Keratinocyte (primary cell): ENCODE measurements at regions not wholly inside any gene's neighbourhood (a gene's known extent, or its start where the extent isn't known, plus 50 kb on each side); places are given as distances from the start of the nearest gene placed in this dataset.

Source experiments
- DNase-seq: peaks from one replicate; pipeline ENCODE4 v3.0.0-alpha.2; 2011; ENCODE audit warnings: low read depth, missing footprints, low spot score
- FAIRE-seq: peaks from 2 replicates; lab custom pipeline; 2011; peaks lifted over from hg19 to GRCh38; lab: Jason Lieb, UNC
- H2AFZ ChIP-seq: 2 replicates; pipeline ENCODE4 v1.6.0; 2012; ENCODE audit warnings: low read length, control low read depth, inconsistent platforms; ENCODE audit not compliant: control insufficient read depth
- H3K27ac ChIP-seq: 2 replicates; pipeline ENCODE4 v1.5.1; 2011; ENCODE audit warnings: low read length; ENCODE audit not compliant: control insufficient read depth, insufficient read depth
- H3K27me3 ChIP-seq: 3 replicates; pipeline ENCODE4 v1.6.0; 2011; ENCODE audit warnings: low read length; ENCODE audit not compliant: control insufficient read depth, insufficient read depth; ENCODE audit errors: extremely low read depth
- H3K36me3 ChIP-seq, 2 experiments: 2 replicates in 1 of 2; 3 replicates in 1 of 2; pipeline ENCODE4 v1.5.1; 2011; ENCODE audit warnings: low read length in 2 of 2, mild to moderate bottlenecking in 1 of 2; ENCODE audit not compliant: control insufficient read depth in 2 of 2, insufficient read depth in 2 of 2; ENCODE audit errors: extremely low read depth in 1 of 2
- H3K4me1 ChIP-seq: 3 replicates; pipeline ENCODE4 v1.5.1; 2011; ENCODE audit warnings: low read length; ENCODE audit not compliant: control insufficient read depth, insufficient read depth; ENCODE audit errors: extremely low read depth
- H3K4me2 ChIP-seq: 3 replicates; pipeline ENCODE4 v1.6.0; 2011; ENCODE audit warnings: low read depth, low read length; ENCODE audit not compliant: control insufficient read depth, insufficient read depth; ENCODE audit errors: extremely low read depth
- H3K4me3 ChIP-seq, 3 experiments: fragments of 200-600 bp in 1 of 3; sonication (generic) in 1 of 3; 2 replicates in 2 of 3; 3 replicates in 1 of 3; pipeline ENCODE4 v1.5.1; 2011 to 2016; ENCODE audit warnings: low read length in 3 of 3, mild to moderate bottlenecking in 3 of 3, control low read depth in 2 of 3, inconsistent platforms in 1 of 3, low read depth in 1 of 3, mixed read lengths in 1 of 3, mixed run types in 1 of 3, moderate library complexity in 1 of 3; ENCODE audit not compliant: control insufficient read depth in 2 of 3, insufficient read depth in 2 of 3; ENCODE audit errors: extremely low read depth in 1 of 3
- H3K79me2 ChIP-seq: 2 replicates; pipeline ENCODE4 v1.6.0; 2012; ENCODE audit warnings: low read length; ENCODE audit not compliant: control insufficient read depth, insufficient read depth
- H3K9ac ChIP-seq: 3 replicates; pipeline ENCODE4 v1.6.0; 2011; ENCODE audit warnings: low read length; ENCODE audit not compliant: control insufficient read depth, insufficient read depth; ENCODE audit errors: extremely low read depth
- H3K9me1 ChIP-seq: 3 replicates; pipeline ENCODE4 v1.6.0; 2011; ENCODE audit warnings: low read length; ENCODE audit not compliant: control insufficient read depth, insufficient read depth; ENCODE audit errors: extremely low read depth
- H3K9me3 ChIP-seq: 2 replicates; pipeline ENCODE4 v1.5.1; 2012; ENCODE audit warnings: low read depth, low read length; ENCODE audit not compliant: control insufficient read depth
- H4K20me1 ChIP-seq: 3 replicates; pipeline ENCODE4 v1.6.0; 2011; ENCODE audit warnings: low read length; ENCODE audit not compliant: control insufficient read depth, insufficient read depth; ENCODE audit errors: extremely low read depth
- CTCF ChIP-seq, 3 experiments: IDR thresholded peaks in 1 of 3; conservative IDR thresholded peaks in 1 of 3; optimal IDR thresholded peaks in 1 of 3; 2 replicates in 2 of 3; 3 replicates in 1 of 3; pipeline versions ENCODE3 to v1.5.1; 2011; ENCODE audit warnings: low read length in 3 of 3, mild to moderate bottlenecking in 3 of 3, moderate library complexity in 2 of 3, control low read depth in 1 of 3, inconsistent platforms in 1 of 3; ENCODE audit not compliant: insufficient read depth in 2 of 3; ENCODE audit errors: extremely low read depth in 1 of 3
- EZH2 ChIP-seq: IDR thresholded peaks from one replicate; pipeline ENCODE4 v1.6.1; 2012; ENCODE audit warnings: inconsistent platforms, mild to moderate bottlenecking, low read length, moderate library complexity
- dilution Hi-C: fragments of 300-500 bp; cut with MboI; formaldehyde crosslinking; loops from one replicate; pipeline ENCODE4 v1.7.0; 2020; ENCODE audit warnings: low sequenced_read_pairs; ENCODE audit not compliant: extremely low pct_ligation_motif_present

- H3K79me2 ChIP-seq: no peaks in the 10 kb centered on the region
- H3K27ac ChIP-seq: no peak overlapping the region
- H3K9ac ChIP-seq: no peak overlapping the region
- H3K4me1 ChIP-seq: no peaks in the 10 kb centered on the region
- FAIRE-seq (no peak), DNase-seq (no peak)
- dilution Hi-C loops: no loop called here
- no peak overlapping the region for H2AFZ ChIP-seq
- no peaks in the 10 kb centered on the region for H3K27me3 ChIP-seq
- TF ChIP-seq CTCF (optimal IDR thresholded peaks at IDR 0.05 in 1 of 3, IDR thresholded peaks at IDR 0.05 in 1 of 3, conservative IDR thresholded peaks at IDR 0.05 in 1 of 3; ENCODE audit: extremely low read depth in 1 of 3, insufficient read depth in 2 of 3, low read length in 3 of 3) (no peak), EZH2 (no peak)
- H3K36me3 ChIP-seq: peaks cover 6 to 8% of the 10 kb centered on the region in 2 experiments
- H3K9me1 ChIP-seq: no peaks in the 10 kb centered on the region
- no peaks in the 10 kb centered on the region for H4K20me1 ChIP-seq
- no peak overlapping the region for H3K4me3 ChIP-seq
- no peaks in the 10 kb centered on the region for H3K9me3 ChIP-seq
- no peak overlapping the region for H3K4me2 ChIP-seq
Measured at GRCh38 chr16:27698746-27699145, 148.8 kb downstream of the KATNIP start.

GRCh38 chr16:27699540-27699939 lies 149.6 kb downstream of the KATNIP start:
- DNase-seq: no peak
- Histone ChIP-seq H3K9ac (no peak overlapping the region), H2AFZ (no peak overlapping the region), H3K4me3 (no peak overlapping the region), H3K27me3 (no peaks in the 10 kb centered on the region), H3K9me1 (no peaks in the 10 kb centered on the region), H3K9me3 (no peaks in the 10 kb centered on the region), H3K27ac (no peak overlapping the region), H3K79me2 (no peaks in the 10 kb centered on the region), H4K20me1 (no peaks in the 10 kb centered on the region), H3K4me2 (no peak overlapping the region), H3K36me3 (peaks cover 6 to 8% of the 10 kb centered on the region in 2 experiments), H3K4me1 (no peaks in the 10 kb centered on the region)
- dilution Hi-C loops: no loop called here
- no peak for FAIRE-seq
- no peak for TF ChIP-seq EZH2
- no peak for TF ChIP-seq CTCF (optimal IDR thresholded peaks at IDR 0.05 in 1 of 3, IDR thresholded peaks at IDR 0.05 in 1 of 3, conservative IDR thresholded peaks at IDR 0.05 in 1 of 3; ENCODE audit: extremely low read depth in 1 of 3, insufficient read depth in 2 of 3, low read length in 3 of 3)
